ENCODE measurements at regions not wholly inside any gene's neighbourhood (a gene's known extent, or its start where the extent isn't known, plus 50 kb on each side); places are given as distances from the start of the nearest gene placed in this dataset.

- no peak for DNase-seq
- no peak overlapping the region for H2AFZ ChIP-seq (replicated peaks; ENCODE audit: low read length, poor library complexity)
- no peaks in the 10 kb centered on the region for H3K9me3 ChIP-seq (ENCODE audit: control insufficient read depth, insufficient read depth, low read length)
- no CpG with 5 or more reads among the region's 8 CpGs for WGBS, 2 experiments (ENCODE audit: extremely low coverage in 2 of 2, insufficient read length in 1 of 2)
- no peak overlapping the region for H4K91ac ChIP-seq (ENCODE audit: insufficient read depth, low read depth, low read length)
- no peaks in the 10 kb centered on the region for H3K79me1 ChIP-seq (ENCODE audit: low read depth in 1 of 2, low read length in 2 of 2)
- in situ Hi-C loops (cut with MboI; ENCODE audit: low sequenced_read_pairs): no loop called here
- intact Hi-C loops (cut with micrococcal nuclease): no loop called here
- no peak for ATAC-seq (ENCODE audit: low read depth)
- H3K4me3 ChIP-seq (ENCODE audit: insufficient read depth, low read depth, low read length): no peak overlapping the region
- H2AK5ac ChIP-seq (ENCODE audit: low read depth, low read length): no peak overlapping the region
- H3K4me1 ChIP-seq (ENCODE audit: control insufficient read depth, insufficient read depth, low read length): no peaks in the 10 kb centered on the region
- no peak overlapping the region for H2BK120ac ChIP-seq (ENCODE audit: low read depth, low read length)
- no peaks in the 10 kb centered on the region for H3K9me1 ChIP-seq (ENCODE audit: insufficient read depth, low read length)
- no peak overlapping the region for H3K27ac ChIP-seq (ENCODE audit: insufficient read depth, low read length)
- H4K20me1 ChIP-seq (ENCODE audit: insufficient read depth, low read length): no peaks in the 10 kb centered on the region
- H3K27me3 ChIP-seq (ENCODE audit: control insufficient read depth, insufficient read depth, low read length): peaks cover 12% of the 10 kb centered on the region
- H4K5ac ChIP-seq (ENCODE audit: low read depth, low read length): no peak overlapping the region
- H3K9ac ChIP-seq (ENCODE audit: low read depth, low read length): no peak overlapping the region
- no peak overlapping the region for H3K14ac ChIP-seq (replicated peaks; ENCODE audit: low read depth, low read length)
- CTCF ChIA-PET: no interaction called here
- no peak overlapping the region for H2BK5ac ChIP-seq (ENCODE audit: low read depth, low read length, poor library complexity, severe bottlenecking)
- no peak overlapping the region for H3K4me2 ChIP-seq (ENCODE audit: low read depth, low read length)
- TF ChIP-seq ELK1 (IDR thresholded peaks at IDR 0.05; ENCODE audit: borderline replicate concordance, low read depth, low read length): no peak
- no peak for TF ChIP-seq NFE2L2 (IDR thresholded peaks at IDR 0.05; ENCODE audit: low read depth, low read length)
- TF ChIP-seq RFX5 (IDR thresholded peaks at IDR 0.05; ENCODE audit: low read depth, low read length): no peak
- TF ChIP-seq SMC3 (IDR thresholded peaks at IDR 0.05; ENCODE audit: low read depth, low read length): no peak
- no peak for TF ChIP-seq CTCF (conservative IDR thresholded peaks at IDR 0.05; ENCODE audit: low read depth, low read length)
- TF ChIP-seq MAFK (IDR thresholded peaks at IDR 0.05; ENCODE audit: low read depth, low read length): no peak
- no peak for TF ChIP-seq CEBPB (IDR thresholded peaks at IDR 0.05; ENCODE audit: low read depth, low read length)
- no peak for TF ChIP-seq MXI1 (IDR thresholded peaks at IDR 0.05; ENCODE audit: borderline replicate concordance, low read depth, low read length)
- H3K56ac ChIP-seq (ENCODE audit: extremely low read depth, insufficient read depth, low read length): no peak overlapping the region
- no peak overlapping the region for H4K8ac ChIP-seq (ENCODE audit: low read depth in 2 of 2, low read length in 2 of 2)
- POLR2A ChIA-PET (ENCODE audit: unreplicated experiment): no interaction called here
- H2AK9ac ChIP-seq (replicated peaks; ENCODE audit: low read depth, low read length, poor library complexity): no peak overlapping the region
- no peaks in the 10 kb centered on the region for H3K36me3 ChIP-seq (ENCODE audit: control insufficient read depth, insufficient read depth, low read length)
- BruUV-seq (replicated peaks): no TSS peak
- H2BK20ac ChIP-seq (ENCODE audit: low read depth, low read length): no peak overlapping the region
- H3K4ac ChIP-seq (ENCODE audit: low read depth, low read length): no peak overlapping the region
- no peak overlapping the region for H3K23ac ChIP-seq (ENCODE audit: low read depth, low read length)
- no peak overlapping the region for H3K18ac ChIP-seq (ENCODE audit: low read depth, low read length)
- dilution Hi-C loops (cut with HindIII; ENCODE audit: low sequenced_read_pairs, unreplicated experiment): no loop called here
- H2BK15ac ChIP-seq (ENCODE audit: low read depth, low read length): no peak overlapping the region
Measured at GRCh38 chr10:71036297-71036966, 148.1 kb upstream of the PCBD1 start.

Measured in IMR-90 (cell line).